GM21786 (cell line): ENCODE measurements at regions not wholly inside any gene's neighbourhood (a gene's known extent, or its start where the extent isn't known, plus 50 kb on each side); places are given as distances from the start of the nearest gene placed in this dataset.

Experiments
- ATAC-seq: cut with Tn5 transposase; IDR thresholded peaks from one replicate; pipeline ENCODE4 v1.9.1; 2021; ENCODE audit not compliant: unreplicated experiment

- ATAC-seq = no peak
Measured at GRCh38 chr2:5442736-5443135, 249.4 kb upstream of the SOX11 start.

GRCh38 chr2:5444168-5444567 is 248.0 kb upstream of the SOX11 start:
- ATAC-seq = no peak

- no peak for ATAC-seq
Measured at GRCh38 chr2:5444854-5445253, 247.3 kb upstream of the SOX11 start.

GRCh38 chr2:5449867-5450266 is 242.3 kb upstream of the SOX11 start:
- no peak for ATAC-seq

- ATAC-seq = no peak
Measured at GRCh38 chr2:5453220-5454050, 238.7 kb upstream of the SOX11 start.

DNA sequence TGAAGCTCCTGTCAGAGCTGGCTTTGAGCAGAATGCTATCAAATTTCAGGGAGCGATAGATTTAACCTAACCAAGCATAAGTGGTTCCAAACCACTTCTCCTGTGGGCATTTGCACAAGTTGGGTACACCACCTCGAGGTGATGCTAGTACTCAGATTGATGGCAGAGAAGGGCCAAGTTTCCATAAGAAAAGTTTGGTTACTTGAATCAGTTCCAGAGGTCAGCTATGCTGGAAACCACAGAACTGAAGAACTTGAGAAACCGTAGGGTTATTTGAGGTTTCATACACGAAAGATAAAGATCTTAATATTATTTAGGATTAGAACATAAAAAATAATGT is 238.2 kb upstream of the SOX11 start:
- no peak for ATAC-seq

DNA sequence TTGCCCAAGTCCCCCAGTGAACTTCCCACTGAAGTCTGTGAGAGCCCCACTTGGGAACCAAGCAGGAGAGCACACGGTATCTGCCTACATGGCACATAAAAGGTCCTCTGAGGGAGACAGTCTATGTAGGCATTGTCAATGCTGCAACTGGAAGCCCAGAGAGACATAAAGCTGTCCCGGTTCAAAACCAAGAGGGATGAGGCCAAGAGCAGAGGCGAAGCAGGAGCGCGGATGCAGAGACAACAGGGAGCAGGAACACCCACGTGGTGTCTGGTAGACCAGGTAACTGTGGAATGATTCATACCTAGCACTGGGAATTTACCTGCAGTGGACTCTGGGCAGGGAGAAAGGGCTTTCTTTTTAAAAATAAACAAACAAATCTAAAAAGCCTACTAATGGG is 233.1 kb upstream of the SOX11 start:
- ATAC-seq = no peak

DNA sequence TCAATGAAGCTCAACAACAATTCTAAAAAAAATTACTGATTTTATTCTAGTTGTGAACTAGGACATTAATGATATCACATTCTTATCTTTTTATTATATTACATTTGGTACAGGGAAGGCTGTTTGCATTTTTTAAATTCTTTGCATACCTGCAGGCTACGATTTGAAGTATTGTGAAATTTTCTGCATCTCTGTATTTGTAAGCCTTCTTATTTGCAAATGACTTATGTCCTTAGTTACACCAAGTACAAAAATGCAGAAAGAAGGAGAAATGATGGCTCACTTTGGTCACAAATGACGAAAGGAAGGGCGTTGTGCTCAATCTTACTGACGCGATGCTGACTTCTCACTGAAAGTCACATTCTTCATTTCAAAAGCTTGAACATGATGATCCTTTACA is 227.5 kb upstream of the SOX11 start:
- no peak for ATAC-seq

GRCh38 chr2:5465859-5466258 is 226.3 kb upstream of the SOX11 start:
- ATAC-seq = no peak

DNA sequence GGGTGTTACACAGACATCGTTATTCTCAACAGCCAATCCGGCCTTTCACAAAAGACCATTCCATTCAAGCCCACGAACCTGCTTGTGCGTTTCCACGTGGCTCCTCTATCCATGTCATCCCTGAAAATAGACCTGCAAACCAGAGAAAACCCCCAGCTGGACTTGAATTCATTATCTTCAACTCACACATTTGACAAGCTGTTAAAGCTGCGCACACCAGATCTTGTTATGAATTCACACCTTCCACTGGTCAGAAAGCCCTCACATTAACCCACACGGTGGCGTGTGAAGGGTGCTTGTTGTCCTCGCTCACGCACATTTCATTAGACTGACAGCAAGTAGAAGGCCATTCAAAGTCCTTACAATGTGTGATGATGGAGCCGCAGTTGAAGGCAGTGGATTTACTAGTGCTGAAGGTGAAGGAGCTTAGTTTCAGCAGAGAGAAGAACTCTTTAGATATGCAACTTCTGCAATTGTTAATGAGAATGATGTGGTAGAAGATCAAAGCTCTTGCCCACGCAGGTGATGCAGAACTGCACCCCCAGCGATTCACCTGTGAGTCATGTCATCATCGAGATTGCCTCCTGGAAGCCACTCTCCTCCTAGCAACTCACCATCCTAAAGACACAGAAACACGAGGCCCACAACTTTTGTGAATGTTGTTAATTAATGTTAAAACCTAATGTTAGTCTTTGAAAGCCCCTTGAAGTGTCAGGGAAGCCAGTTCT is 224.8 kb upstream of the SOX11 start:
- ATAC-seq = no peak

- ATAC-seq = no peak
Measured at GRCh38 chr2:5472673-5473072, 219.5 kb upstream of the SOX11 start.

GRCh38 chr2:5473635-5474034 is 218.5 kb upstream of the SOX11 start:
- no peak for ATAC-seq

GRCh38 chr2:5474716-5475115 is 217.5 kb upstream of the SOX11 start:
- no peak for ATAC-seq

GRCh38 chr2:5479265-5479928 is 212.8 kb upstream of the SOX11 start:
- ATAC-seq = no peak

DNA sequence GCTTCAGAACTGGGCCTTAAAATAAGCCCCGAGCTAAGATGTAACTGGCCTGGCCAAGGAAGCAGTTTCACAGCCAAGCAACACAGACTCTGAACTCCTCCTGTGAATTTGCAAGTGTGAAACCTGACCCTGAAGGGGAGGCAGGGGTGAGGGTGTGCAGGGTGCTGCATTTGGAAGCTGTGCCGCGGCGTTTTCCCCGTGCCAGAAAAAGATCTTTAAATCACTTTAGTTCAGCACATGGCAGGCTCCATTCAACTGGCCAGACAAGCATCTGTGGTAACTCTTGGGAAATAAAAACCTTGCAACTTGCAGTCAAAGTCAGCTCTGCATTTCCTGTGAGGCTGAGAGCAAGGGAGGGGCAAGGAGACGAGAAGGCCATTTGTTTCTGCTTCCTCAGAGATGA is 209.3 kb upstream of the SOX11 start:
- no peak for ATAC-seq

DNA sequence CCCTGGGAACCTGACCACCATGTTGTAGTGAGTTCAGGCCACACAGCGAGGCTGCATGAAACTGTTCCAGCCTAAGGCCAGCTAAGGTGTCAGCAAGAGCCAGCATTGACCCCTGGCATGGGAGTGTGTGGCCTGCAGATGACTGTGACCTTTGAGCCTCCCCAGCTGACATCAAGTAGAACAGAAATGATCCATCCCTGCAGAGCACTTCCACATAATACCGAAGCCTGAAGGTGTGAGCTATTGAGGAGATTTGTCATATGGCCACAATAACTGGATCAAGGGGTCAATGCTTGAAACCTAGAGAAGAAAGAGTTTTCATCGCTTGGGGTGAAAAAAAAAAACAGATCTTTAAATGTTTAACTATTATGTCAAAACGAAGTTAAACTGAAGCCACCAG is 207.3 kb upstream of the SOX11 start:
- ATAC-seq = no peak

GRCh38 chr2:5491523-5491922 is 200.7 kb upstream of the SOX11 start:
- ATAC-seq = no peak

DNA sequence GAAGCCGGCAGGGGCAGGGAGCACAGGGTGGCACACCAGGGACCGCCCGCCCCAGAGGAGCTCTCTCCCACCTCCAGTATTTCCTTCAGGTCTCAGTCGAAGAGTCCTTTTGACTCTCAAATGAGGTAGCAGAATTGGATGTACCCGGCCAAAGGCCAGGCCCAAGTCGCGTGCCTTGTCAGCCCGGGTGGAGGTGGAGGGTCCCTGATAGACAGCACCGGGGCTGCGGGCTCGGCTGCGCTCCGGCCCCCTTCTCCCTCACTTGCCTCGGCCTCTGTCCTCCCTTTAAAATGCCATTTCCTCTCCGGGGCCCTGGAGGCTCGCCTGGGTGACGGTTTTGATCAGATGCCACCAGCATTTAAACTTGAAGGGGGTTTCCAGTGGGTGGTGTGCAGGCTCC is 198.9 kb upstream of the SOX11 start:
- ATAC-seq = no peak

- ATAC-seq = no peak
Measured at GRCh38 chr2:5494212-5494611, 198.0 kb upstream of the SOX11 start.

DNA sequence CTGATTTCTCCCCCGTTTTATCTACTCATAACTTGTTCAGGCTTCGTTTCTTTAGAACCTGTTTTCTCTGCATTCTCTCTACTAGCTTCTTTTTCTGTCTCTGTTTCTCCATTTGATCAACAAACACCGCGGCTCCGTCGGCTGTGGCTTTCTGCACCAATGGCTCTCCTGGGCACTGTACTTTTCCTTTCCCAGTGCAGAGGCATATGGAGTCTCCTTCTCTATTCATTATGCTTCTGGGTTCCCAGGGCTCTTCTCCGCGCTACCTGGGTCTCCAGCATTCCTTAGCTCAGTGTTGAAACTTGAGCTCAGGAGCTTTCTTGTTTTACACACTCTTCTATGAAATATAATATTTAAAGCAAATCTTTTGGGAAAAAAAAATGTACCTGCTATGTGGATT is 196.6 kb upstream of the SOX11 start:
- no peak for ATAC-seq

DNA sequence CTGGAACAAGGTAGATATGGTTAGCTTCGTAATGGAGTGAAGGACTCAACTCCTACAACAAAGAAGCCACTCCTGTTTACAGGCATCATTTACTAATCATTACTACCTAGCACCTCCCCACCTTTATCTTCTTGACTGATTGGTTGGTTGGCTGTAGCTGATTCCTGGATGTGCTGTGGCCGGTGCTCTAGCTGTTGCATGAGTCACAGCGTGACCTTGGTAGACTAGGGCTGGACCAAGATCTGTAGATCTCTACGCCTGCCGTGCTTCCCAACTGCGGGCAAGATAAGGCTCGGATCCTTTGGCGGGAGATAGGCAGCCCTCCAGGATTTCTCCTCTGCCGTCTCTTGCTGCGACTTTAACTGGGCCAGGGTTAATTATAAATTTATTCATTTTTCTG is 194.3 kb upstream of the SOX11 start:
- no peak for ATAC-seq

GRCh38 chr2:5501807-5502206 is 190.4 kb upstream of the SOX11 start:
- no peak for ATAC-seq
